IMR-90 (cell line): ENCODE measurements at regions not wholly inside any gene's neighbourhood (a gene's known extent, or its start where the extent isn't known, plus 50 kb on each side); places are given as distances from the start of the nearest gene placed in this dataset.

ENCODE experiments used
- ATAC-seq: fragments of 200-7000 bp; cut with Tn5 transposase; 2 replicates; pipeline ENCODE4 v1.9.1; 2020; ENCODE audit warnings: low read depth, mild to moderate bottlenecking, moderate library complexity
- BruUV-seq: library from RNA; stranded (reverse); fragments of 400-500 nt; replicated peaks from 2 replicates; lab custom pipeline; 2021; lab: Mats Ljungman, UMichigan
- CTCF ChIA-PET: fragments of 300-600 bp; formaldehyde crosslinking; extraction: SDS; loops from one replicate; lab custom pipeline; 2021; ENCODE audit warnings: antibody characterized with exemption; lab: Yijun Ruan, JAX
- POLR2A ChIA-PET: fragments of 300-600 bp; sonication (Branson Sonifier 250); formaldehyde crosslinking; loops from one replicate; lab custom pipeline; 2022; ENCODE audit warnings: antibody characterized with exemption; ENCODE audit not compliant: unreplicated experiment; lab: Charles Lee
- DNase-seq: peaks from one replicate; pipeline ENCODE4 v3.0.0; 2013
- H2AFZ ChIP-seq: replicated peaks from 2 replicates; pipeline ENCODE3; 2013; ENCODE audit warnings: low read length, mild to moderate bottlenecking; ENCODE audit not compliant: poor library complexity
- H2AK5ac ChIP-seq: 2 replicates; pipeline ENCODE4 v1.6.1; 2013; ENCODE audit warnings: low read depth, low read length, inconsistent platforms
- H2AK9ac ChIP-seq: replicated peaks from 2 replicates; pipeline ENCODE3; 2013; ENCODE audit warnings: mild to moderate bottlenecking, low read depth, low read length, moderate library complexity; ENCODE audit not compliant: poor library complexity
- H2BK120ac ChIP-seq: 2 replicates; pipeline ENCODE4 v1.6.1; 2013; ENCODE audit warnings: low read depth, low read length, inconsistent platforms
- H2BK15ac ChIP-seq: 3 replicates; pipeline ENCODE4 v1.6.1; 2013; ENCODE audit warnings: low read depth, low read length, inconsistent platforms
- H2BK20ac ChIP-seq: 2 replicates; pipeline ENCODE4 v1.6.1; 2013; ENCODE audit warnings: low read depth, mild to moderate bottlenecking, inconsistent platforms, low read length, moderate library complexity
- H2BK5ac ChIP-seq: 2 replicates; pipeline ENCODE4 v1.6.1; 2013; ENCODE audit warnings: mild to moderate bottlenecking, low read depth, low read length, inconsistent platforms; ENCODE audit not compliant: poor library complexity, severe bottlenecking
- H3K14ac ChIP-seq: replicated peaks from 2 replicates; pipeline ENCODE4 v1.6.1; 2013; ENCODE audit warnings: low read depth, low read length, inconsistent platforms
- H3K18ac ChIP-seq: 2 replicates; pipeline ENCODE4 v1.6.1; 2013; ENCODE audit warnings: low read depth, low read length, control low read depth
- H3K23ac ChIP-seq: 2 replicates; pipeline ENCODE4 v1.6.1; 2013; ENCODE audit warnings: low read depth, low read length, inconsistent platforms
- H3K27ac ChIP-seq: 2 replicates; pipeline ENCODE4 v1.5.1; 2013; ENCODE audit warnings: mild to moderate bottlenecking, control low read depth, low read length; ENCODE audit not compliant: insufficient read depth
- H3K27me3 ChIP-seq: 2 replicates; pipeline ENCODE4 v1.6.1; 2013; ENCODE audit warnings: low read length; ENCODE audit not compliant: control insufficient read depth, insufficient read depth
- H3K36me3 ChIP-seq: 2 replicates; pipeline ENCODE4 v1.6.1; 2013; ENCODE audit warnings: low read length, mixed read lengths; ENCODE audit not compliant: control insufficient read depth, insufficient read depth
- H3K4ac ChIP-seq: 2 replicates; pipeline ENCODE4 v1.6.1; 2013; ENCODE audit warnings: low read depth, low read length, inconsistent platforms
- H3K4me1 ChIP-seq: 2 replicates; pipeline ENCODE4 v1.6.1; 2013; ENCODE audit warnings: low read length, mixed read lengths; ENCODE audit not compliant: control insufficient read depth, insufficient read depth
- H3K4me2 ChIP-seq: 2 replicates; pipeline ENCODE4 v1.6.1; 2013; ENCODE audit warnings: low read depth, mild to moderate bottlenecking, control low read depth, low read length, moderate library complexity
- H3K4me3 ChIP-seq: 2 replicates; pipeline ENCODE4 v1.5.1; 2013; ENCODE audit warnings: low read depth, mild to moderate bottlenecking, control low read depth, low read length, moderate library complexity; ENCODE audit not compliant: insufficient read depth
- H3K56ac ChIP-seq: 2 replicates; pipeline ENCODE4 v1.6.1; 2013; ENCODE audit warnings: low read length, inconsistent platforms; ENCODE audit not compliant: insufficient read depth; ENCODE audit errors: extremely low read depth
- H3K79me1 ChIP-seq, 2 experiments: 2 replicates each; pipeline ENCODE4 v1.6.1; 2013; ENCODE audit warnings: low read length in 2 of 2, inconsistent platforms in 1 of 2, low read depth in 1 of 2
- H3K9ac ChIP-seq: 2 replicates; pipeline ENCODE4 v1.6.1; 2013; ENCODE audit warnings: low read depth, low read length, control low read depth
- H3K9me1 ChIP-seq: 2 replicates; pipeline ENCODE4 v1.6.1; 2013; ENCODE audit warnings: low read length, inconsistent platforms; ENCODE audit not compliant: insufficient read depth
- H3K9me3 ChIP-seq: 2 replicates; pipeline ENCODE4 v1.6.1; 2013; ENCODE audit warnings: low read length; ENCODE audit not compliant: control insufficient read depth, insufficient read depth
- H4K20me1 ChIP-seq: 2 replicates; pipeline ENCODE4 v1.6.1; 2013; ENCODE audit warnings: low read length, inconsistent platforms; ENCODE audit not compliant: insufficient read depth
- H4K5ac ChIP-seq: 2 replicates; pipeline ENCODE4 v1.6.1; 2013; ENCODE audit warnings: mild to moderate bottlenecking, low read depth, low read length, control low read depth
- H4K8ac ChIP-seq, 2 experiments: 2 replicates each; pipeline ENCODE4 v1.6.1; 2013; ENCODE audit warnings: low read depth in 2 of 2, low read length in 2 of 2, control low read depth in 1 of 2, inconsistent platforms in 1 of 2
- H4K91ac ChIP-seq: 2 replicates; pipeline ENCODE4 v1.6.1; 2013; ENCODE audit warnings: low read depth, low read length, inconsistent platforms; ENCODE audit not compliant: insufficient read depth
- BHLHE40 ChIP-seq: fragments of 150-350 bp; IDR thresholded peaks from 2 replicates; pipeline ENCODE4 v1.6.1; 2016; ENCODE audit warnings: mild to moderate bottlenecking, low read depth, low read length
- CEBPB ChIP-seq: IDR thresholded peaks from 2 replicates; pipeline ENCODE4 v1.6.1; 2012; ENCODE audit warnings: low read depth, low read length, improper control_type of control experiment
- CHD1 ChIP-seq: IDR thresholded peaks from 2 replicates; pipeline ENCODE4 v1.6.1; 2012; ENCODE audit warnings: low read depth, low read length, improper control_type of control experiment
- FOS ChIP-seq: fragments of 150-350 bp; IDR thresholded peaks from 2 replicates; pipeline ENCODE4 v1.6.1; 2016; ENCODE audit warnings: low read depth, low read length
- MAFK ChIP-seq: IDR thresholded peaks from 2 replicates; pipeline ENCODE4 v1.6.1; 2012; ENCODE audit warnings: low read depth, low read length, improper control_type of control experiment
- MAZ ChIP-seq: IDR thresholded peaks from 2 replicates; pipeline ENCODE4 v1.6.1; 2012; ENCODE audit warnings: low read depth, mild to moderate bottlenecking, low read length, improper control_type of control experiment, moderate library complexity, borderline replicate concordance
- MXI1 ChIP-seq: IDR thresholded peaks from 2 replicates; pipeline ENCODE4 v1.6.1; 2012; ENCODE audit warnings: low read depth, mild to moderate bottlenecking, low read length, moderate library complexity, borderline replicate concordance
- NFE2L2 ChIP-seq: fragments of 150-350 bp; IDR thresholded peaks from 2 replicates; pipeline ENCODE4 v1.6.1; 2016; ENCODE audit warnings: low read depth, mild to moderate bottlenecking, low read length
- POLR2A ChIP-seq: IDR thresholded peaks from 2 replicates; pipeline ENCODE4 v1.6.1; 2012; ENCODE audit warnings: mild to moderate bottlenecking, low read depth, low read length
- RAD21 ChIP-seq: IDR thresholded peaks from 2 replicates; pipeline ENCODE4 v1.6.1; 2012; ENCODE audit warnings: low read length, improper control_type of control experiment
- RCOR1 ChIP-seq: IDR thresholded peaks from 2 replicates; pipeline ENCODE4 v1.6.1; 2012; ENCODE audit warnings: mild to moderate bottlenecking, low read length, improper control_type of control experiment; ENCODE audit not compliant: insufficient replicate concordance
- RFX5 ChIP-seq: IDR thresholded peaks from 2 replicates; pipeline ENCODE4 v1.8.0; 2012; ENCODE audit warnings: low read depth, mild to moderate bottlenecking, low read length, moderate library complexity
- SMC3 ChIP-seq: fragments of 150-350 bp; IDR thresholded peaks from 2 replicates; pipeline ENCODE4 v1.6.1; 2016; ENCODE audit warnings: low read depth, mild to moderate bottlenecking, antibody characterized with exemption, low read length, moderate library complexity
- dilution Hi-C: fragments of 300-500 bp; cut with HindIII; formaldehyde crosslinking; loops from one replicate; pipeline ENCODE4 v1.14.3; 2018; ENCODE audit warnings: low sequenced_read_pairs; ENCODE audit not compliant: unreplicated experiment
- in situ Hi-C: fragments of 300-500 bp; cut with MboI; formaldehyde crosslinking; loops from 3 replicates; pipeline ENCODE4 v1.14.3; 2019; ENCODE audit warnings: low sequenced_read_pairs, inconsistent platforms, mixed read lengths
- intact Hi-C: fragments of 100-400 bp; cut with micrococcal nuclease; formaldehyde crosslinking; loops from 2 replicates; pipeline ENCODE4 v1.10.0; 2022
- TF ChIP-seq, protein P1 (sequence below): conservative IDR thresholded peaks from 2 replicates; pipeline ENCODE4 v1.5.1; 2012; ENCODE audit warnings: mild to moderate bottlenecking, low read depth, low read length, improper control_type of control experiment
- TF ChIP-seq, protein P2 (sequence below): fragments of 150-350 bp; IDR thresholded peaks from 2 replicates; pipeline ENCODE4 v1.6.1; 2016; ENCODE audit warnings: low read depth, mild to moderate bottlenecking, low read length, moderate library complexity, borderline replicate concordance
- TF ChIP-seq, protein P3 (sequence below): fragments of 150-350 bp; IDR thresholded peaks from 2 replicates; pipeline ENCODE4 v1.6.1; 2017; ENCODE audit warnings: mild to moderate bottlenecking, antibody characterized with exemption, low read length, low read depth

DNA sequence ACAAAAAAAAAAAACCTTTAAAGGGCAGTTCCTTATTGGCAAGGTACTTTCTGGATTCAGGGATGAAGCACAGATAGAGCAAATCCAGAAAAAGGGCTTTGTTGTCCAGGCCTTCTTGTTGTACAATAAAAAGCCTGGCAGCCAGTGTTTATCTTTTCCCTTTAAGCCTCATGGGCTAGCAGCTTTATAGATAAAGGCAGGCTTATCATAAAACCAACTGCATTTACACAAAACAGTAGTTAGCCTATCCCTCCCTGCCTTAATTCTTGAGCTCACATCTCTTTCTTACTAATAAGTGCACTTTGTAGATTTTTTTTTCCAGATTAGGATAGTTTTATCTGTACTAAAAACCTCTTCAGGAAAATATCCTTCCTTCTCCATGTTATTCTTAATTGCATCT is 662.8 kb upstream of the CCDC54 start:
- Histone ChIP-seq H2AFZ (no peak overlapping the region), H3K56ac (no peak overlapping the region), H3K9me3 (no peaks in the 10 kb centered on the region; the same call in 1 of the 2 replicates), H3K27me3 (no peaks in the 10 kb centered on the region), H3K4me2 (no peak overlapping the region), H4K8ac (no peak overlapping the region), H3K36me3 (no peaks in the 10 kb centered on the region), H3K9me1 (no peaks in the 10 kb centered on the region), H4K20me1 (no peaks in the 10 kb centered on the region), H2BK120ac (no peak overlapping the region), H3K14ac (no peak overlapping the region), H3K4me1 (no peaks in the 10 kb centered on the region), H2BK20ac (no peak overlapping the region), H4K5ac (no peak overlapping the region), H3K18ac (no peak overlapping the region), H3K9ac (no peak overlapping the region), H2AK5ac (no peak overlapping the region), H4K91ac (no peak overlapping the region), H3K4ac (no peak overlapping the region), H3K23ac (no peak overlapping the region), H2AK9ac (no peak overlapping the region), H2BK5ac (no peak overlapping the region), H2BK15ac (no peak overlapping the region), H3K27ac (no peak overlapping the region), H3K4me3 (no peak overlapping the region), H3K79me1 (no peaks in the 10 kb centered on the region)
- DNase-seq, result no peak
- BruUV-seq, result no TSS peak
- intact Hi-C loops (no loop called here), in situ Hi-C loops (no loop called here), dilution Hi-C loops (no loop called here)
- ChIA-PET POLR2A (no interaction called here), CTCF (no interaction called here)
- no peak for ATAC-seq
- TF ChIP-seq NFE2L2, result no peak
- no peak for TF ChIP-seq SMC3
- TF ChIP-seq, protein P1, sequence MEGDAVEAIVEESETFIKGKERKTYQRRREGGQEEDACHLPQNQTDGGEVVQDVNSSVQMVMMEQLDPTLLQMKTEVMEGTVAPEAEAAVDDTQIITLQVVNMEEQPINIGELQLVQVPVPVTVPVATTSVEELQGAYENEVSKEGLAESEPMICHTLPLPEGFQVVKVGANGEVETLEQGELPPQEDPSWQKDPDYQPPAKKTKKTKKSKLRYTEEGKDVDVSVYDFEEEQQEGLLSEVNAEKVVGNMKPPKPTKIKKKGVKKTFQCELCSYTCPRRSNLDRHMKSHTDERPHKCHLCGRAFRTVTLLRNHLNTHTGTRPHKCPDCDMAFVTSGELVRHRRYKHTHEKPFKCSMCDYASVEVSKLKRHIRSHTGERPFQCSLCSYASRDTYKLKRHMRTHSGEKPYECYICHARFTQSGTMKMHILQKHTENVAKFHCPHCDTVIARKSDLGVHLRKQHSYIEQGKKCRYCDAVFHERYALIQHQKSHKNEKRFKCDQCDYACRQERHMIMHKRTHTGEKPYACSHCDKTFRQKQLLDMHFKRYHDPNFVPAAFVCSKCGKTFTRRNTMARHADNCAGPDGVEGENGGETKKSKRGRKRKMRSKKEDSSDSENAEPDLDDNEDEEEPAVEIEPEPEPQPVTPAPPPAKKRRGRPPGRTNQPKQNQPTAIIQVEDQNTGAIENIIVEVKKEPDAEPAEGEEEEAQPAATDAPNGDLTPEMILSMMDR, result no peak
- no peak for TF ChIP-seq CHD1
- TF ChIP-seq RCOR1, result no peak
- TF ChIP-seq RAD21, result no peak
- no peak for TF ChIP-seq POLR2A
- TF ChIP-seq RFX5, result no peak
- no peak for TF ChIP-seq FOS
- TF ChIP-seq, protein P2, sequence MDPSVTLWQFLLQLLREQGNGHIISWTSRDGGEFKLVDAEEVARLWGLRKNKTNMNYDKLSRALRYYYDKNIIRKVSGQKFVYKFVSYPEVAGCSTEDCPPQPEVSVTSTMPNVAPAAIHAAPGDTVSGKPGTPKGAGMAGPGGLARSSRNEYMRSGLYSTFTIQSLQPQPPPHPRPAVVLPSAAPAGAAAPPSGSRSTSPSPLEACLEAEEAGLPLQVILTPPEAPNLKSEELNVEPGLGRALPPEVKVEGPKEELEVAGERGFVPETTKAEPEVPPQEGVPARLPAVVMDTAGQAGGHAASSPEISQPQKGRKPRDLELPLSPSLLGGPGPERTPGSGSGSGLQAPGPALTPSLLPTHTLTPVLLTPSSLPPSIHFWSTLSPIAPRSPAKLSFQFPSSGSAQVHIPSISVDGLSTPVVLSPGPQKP, result no peak
- no peak for TF ChIP-seq CEBPB
- no peak for TF ChIP-seq MAZ
- TF ChIP-seq, protein P3, sequence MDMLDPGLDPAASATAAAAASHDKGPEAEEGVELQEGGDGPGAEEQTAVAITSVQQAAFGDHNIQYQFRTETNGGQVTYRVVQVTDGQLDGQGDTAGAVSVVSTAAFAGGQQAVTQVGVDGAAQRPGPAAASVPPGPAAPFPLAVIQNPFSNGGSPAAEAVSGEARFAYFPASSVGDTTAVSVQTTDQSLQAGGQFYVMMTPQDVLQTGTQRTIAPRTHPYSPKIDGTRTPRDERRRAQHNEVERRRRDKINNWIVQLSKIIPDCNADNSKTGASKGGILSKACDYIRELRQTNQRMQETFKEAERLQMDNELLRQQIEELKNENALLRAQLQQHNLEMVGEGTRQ, result no peak
- no peak for TF ChIP-seq MAFK
- no peak for TF ChIP-seq MXI1
- TF ChIP-seq BHLHE40, result no peak
